ENCODE measurements at regions not wholly inside any gene's neighbourhood (a gene's known extent, or its start where the extent isn't known, plus 50 kb on each side); places are given as distances from the start of the nearest gene placed in this dataset.
"Not testable (repeated sequence)": the region's sequence is repeated elsewhere in the genome, so short reads cannot be mapped to it uniquely, and the experiment has no call there.

GRCh38 chr3:44941-45340 lies 151.6 kb upstream of the CHL1 start:
- TF ChIP-seq, protein P1, sequence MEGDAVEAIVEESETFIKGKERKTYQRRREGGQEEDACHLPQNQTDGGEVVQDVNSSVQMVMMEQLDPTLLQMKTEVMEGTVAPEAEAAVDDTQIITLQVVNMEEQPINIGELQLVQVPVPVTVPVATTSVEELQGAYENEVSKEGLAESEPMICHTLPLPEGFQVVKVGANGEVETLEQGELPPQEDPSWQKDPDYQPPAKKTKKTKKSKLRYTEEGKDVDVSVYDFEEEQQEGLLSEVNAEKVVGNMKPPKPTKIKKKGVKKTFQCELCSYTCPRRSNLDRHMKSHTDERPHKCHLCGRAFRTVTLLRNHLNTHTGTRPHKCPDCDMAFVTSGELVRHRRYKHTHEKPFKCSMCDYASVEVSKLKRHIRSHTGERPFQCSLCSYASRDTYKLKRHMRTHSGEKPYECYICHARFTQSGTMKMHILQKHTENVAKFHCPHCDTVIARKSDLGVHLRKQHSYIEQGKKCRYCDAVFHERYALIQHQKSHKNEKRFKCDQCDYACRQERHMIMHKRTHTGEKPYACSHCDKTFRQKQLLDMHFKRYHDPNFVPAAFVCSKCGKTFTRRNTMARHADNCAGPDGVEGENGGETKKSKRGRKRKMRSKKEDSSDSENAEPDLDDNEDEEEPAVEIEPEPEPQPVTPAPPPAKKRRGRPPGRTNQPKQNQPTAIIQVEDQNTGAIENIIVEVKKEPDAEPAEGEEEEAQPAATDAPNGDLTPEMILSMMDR (IDR thresholded peaks at IDR 0.05), result not testable (repeated sequence)
- TF ChIP-seq ZFX (IDR thresholded peaks at IDR 0.05; ENCODE audit: borderline replicate concordance), result not testable (repeated sequence)
